ENCODE measurements at regions not wholly inside any gene's neighbourhood (a gene's known extent, or its start where the extent isn't known, plus 50 kb on each side); places are given as distances from the start of the nearest gene placed in this dataset.

GRCh38 chr9:18207735-18208134 lies 266.2 kb upstream of the ADAMTSL1 start:
- no peak overlapping the region for H3K4me3 Mint-ChIP-seq
- no peak for DNase-seq (ENCODE audit: low spot score in 2 of 2, unreplicated experiment in 2 of 2)
- peaks cover 8% of the 10 kb centered on the region for H3K4me1 Mint-ChIP-seq
- TF ChIP-seq CTCF (IDR thresholded peaks at IDR 0.05; ENCODE audit: unreplicated experiment): no peak
- H3K27me3 Mint-ChIP-seq (ENCODE audit: low read depth): no peaks in the 10 kb centered on the region
- no peaks in the 10 kb centered on the region for H3K36me3 Mint-ChIP-seq
- no peak overlapping the region for H3K27ac Mint-ChIP-seq
- no peaks in the 10 kb centered on the region for H3K9me3 Mint-ChIP-seq

GRCh38 chr9:18208166-18209059 lies 265.5 kb upstream of the ADAMTSL1 start:
- Mint-ChIP-seq H3K27me3 (ENCODE audit: low read depth) (no peaks in the 10 kb centered on the region), H3K4me3 (no peak overlapping the region), H3K27ac (no peak overlapping the region), H3K4me1 (peaks cover 11% of the 10 kb centered on the region), H3K36me3 (no peaks in the 10 kb centered on the region), H3K9me3 (no peaks in the 10 kb centered on the region)
- TF ChIP-seq CTCF (IDR thresholded peaks at IDR 0.05; ENCODE audit: unreplicated experiment): peak; percentile 80
- peak in 1 of 2 experiments; percentile 65 for DNase-seq (ENCODE audit: low spot score in 2 of 2, unreplicated experiment in 2 of 2)

- Mint-ChIP-seq H3K27ac (no peak overlapping the region), H3K9me3 (peaks cover 3% of the 10 kb centered on the region), H3K27me3 (ENCODE audit: low read depth) (no peaks in the 10 kb centered on the region), H3K4me1 (peaks cover 5% of the 10 kb centered on the region), H3K36me3 (no peaks in the 10 kb centered on the region), H3K4me3 (no peak overlapping the region)
- no peak for DNase-seq (ENCODE audit: low spot score in 2 of 2, unreplicated experiment in 2 of 2)
- TF ChIP-seq CTCF (IDR thresholded peaks at IDR 0.05; ENCODE audit: unreplicated experiment): no peak
These were observed 258.3 kb upstream of the ADAMTSL1 start for GRCh38 chr9:18215626-18216025.

- Mint-ChIP-seq H3K9me3 (peaks cover 3% of the 10 kb centered on the region), H3K4me3 (no peak overlapping the region), H3K27ac (no peak overlapping the region), H3K36me3 (no peaks in the 10 kb centered on the region), H3K4me1 (peaks cover 5% of the 10 kb centered on the region), H3K27me3 (ENCODE audit: low read depth) (no peaks in the 10 kb centered on the region)
- no peak for TF ChIP-seq CTCF (IDR thresholded peaks at IDR 0.05; ENCODE audit: unreplicated experiment)
- no peak for DNase-seq (ENCODE audit: low spot score in 2 of 2, unreplicated experiment in 2 of 2)
These were observed 257.6 kb upstream of the ADAMTSL1 start for GRCh38 chr9:18216376-18216775.

GRCh38 chr9:18228101-18228500 lies 245.9 kb upstream of the ADAMTSL1 start:
- Mint-ChIP-seq H3K4me1 (peaks cover 5% of the 10 kb centered on the region), H3K9me3 (no peaks in the 10 kb centered on the region), H3K4me3 (no peak overlapping the region), H3K27ac (no peak overlapping the region), H3K36me3 (no peaks in the 10 kb centered on the region), H3K27me3 (ENCODE audit: low read depth) (no peaks in the 10 kb centered on the region)
- DNase-seq (ENCODE audit: low spot score in 2 of 2, unreplicated experiment in 2 of 2): no peak
- TF ChIP-seq CTCF (IDR thresholded peaks at IDR 0.05; ENCODE audit: unreplicated experiment): no peak

All from mesothelial cell of epicardium (in vitro differentiated cells).